K562 (cell line): ENCODE measurements at regions not wholly inside any gene's neighbourhood (a gene's known extent, or its start where the extent isn't known, plus 50 kb on each side); places are given as distances from the start of the nearest gene placed in this dataset.
A peak's percentile ranks its signal among the peaks of the same experiment; 100 is the strongest.

Experiments used
- ATAC-seq: fragments of 200-7000 bp; cut with Tn5 transposase; 3 replicates; pipeline ENCODE4 v1.9.1; 2020; ENCODE audit warnings: moderate library complexity
- BruUV-seq: library from RNA; stranded (reverse); fragments of 400-500 nt; replicated peaks from 2 replicates; lab custom pipeline; 2021; lab: Mats Ljungman, UMichigan
- CTCF ChIA-PET: fragments of 300-600 bp; formaldehyde crosslinking; extraction: SDS; loops from one replicate; lab custom pipeline; 2021; ENCODE audit warnings: low intra/inter-chr PET ratio; lab: Yijun Ruan, JAX
- POLR2A ChIA-PET: fragments of 300-600, 350-650 bp; sonication (Branson Sonifier 250); formaldehyde crosslinking; extraction: SDS; loops from one replicate; lab custom pipeline; 2021; ENCODE audit warnings: antibody characterized with exemption, inconsistent platforms; lab: Yijun Ruan, JAX
- DNase-seq, 4 experiments: peaks; one replicate each; pipeline versions ENCODE4 v3.0.0 to v3.0.0-alpha.2; 2011 to 2018; ENCODE audit warnings: low spot score in 3 of 4, mixed read lengths in 3 of 4; ENCODE audit errors: extremely low read depth in 1 of 4
- FAIRE-seq: peaks from 2 replicates; lab custom pipeline; 2011; peaks lifted over from hg19 to GRCh38; lab: Jason Lieb, UNC
- H2AFZ ChIP-seq: 2 replicates; pipeline ENCODE4 v1.6.0; 2011; ENCODE audit warnings: low read depth, low read length, control low read depth, inconsistent platforms
- H3K27ac ChIP-seq: fragments of 200-600 bp; 3 replicates; pipeline ENCODE4 v1.8.0; 2011; ENCODE audit warnings: low read depth, mild to moderate bottlenecking, control low read depth, inconsistent platforms, low read length, moderate library complexity, mixed read lengths; ENCODE audit errors: extremely low read depth
- H3K27me3 ChIP-seq, 2 experiments: fragments of 300-600 bp in 1 of 2; 2 replicates in 1 of 2; 3 replicates in 1 of 2; pipeline versions ENCODE4 v1.6.0 to v1.8.0; 2011; ENCODE audit warnings: inconsistent platforms in 2 of 2, low read length in 2 of 2, mild to moderate bottlenecking in 1 of 2, mixed read lengths in 1 of 2, moderate library complexity in 1 of 2; ENCODE audit not compliant: control insufficient read depth in 2 of 2, insufficient read depth in 2 of 2
- H3K36me3 ChIP-seq: fragments of 300-600 bp; 3 replicates; pipeline ENCODE4 v1.8.0; 2011; ENCODE audit warnings: mild to moderate bottlenecking, low read length, inconsistent platforms; ENCODE audit not compliant: control insufficient read depth, insufficient read depth
- H3K4me1 ChIP-seq, 2 experiments: fragments of 200-600 bp in 1 of 2; replicated peaks in 1 of 2; 2 replicates in 1 of 2; 3 replicates in 1 of 2; pipeline versions ENCODE4 v1.5.1 to v1.8.0; 2011; ENCODE audit warnings: inconsistent platforms in 2 of 2, low read length in 2 of 2, mild to moderate bottlenecking in 1 of 2, mixed read lengths in 1 of 2, moderate library complexity in 1 of 2; ENCODE audit not compliant: control insufficient read depth in 2 of 2, insufficient read depth in 2 of 2
- H3K4me2 ChIP-seq: 2 replicates; pipeline ENCODE4 v1.6.1; 2011; ENCODE audit warnings: low read length, control low read depth, inconsistent platforms, mixed read lengths; ENCODE audit not compliant: insufficient read depth
- H3K4me3 ChIP-seq: fragments of 200-600 bp; sonication (generic), shearing (Covaris generic); 2 replicates; pipeline ENCODE4 v1.5.1; 2016; ENCODE audit warnings: control low read depth, inconsistent platforms
- H3K79me2 ChIP-seq: fragments of 200-600 bp; 3 replicates; pipeline ENCODE4 v1.8.0; 2011; ENCODE audit warnings: low read length, inconsistent platforms; ENCODE audit not compliant: control insufficient read depth, insufficient read depth
- H3K9ac ChIP-seq, 2 experiments: 2 replicates each; pipeline versions ENCODE4 v1.6.0 to v1.6.1; 2011; ENCODE audit warnings: low read depth in 2 of 2, low read length in 2 of 2, control low read depth in 1 of 2, inconsistent platforms in 1 of 2, mild to moderate bottlenecking in 1 of 2, mixed read lengths in 1 of 2; ENCODE audit not compliant: insufficient read depth in 1 of 2
- H3K9me1 ChIP-seq: one replicate; pipeline ENCODE4 v1.6.0; 2011; ENCODE audit warnings: inconsistent platforms, mild to moderate bottlenecking, low read length, moderate library complexity; ENCODE audit not compliant: control insufficient read depth, insufficient read depth
- H3K9me3 ChIP-seq: replicated peaks from 2 replicates; pipeline ENCODE4 v1.5.1; 2011; ENCODE audit warnings: low read depth, low read length, inconsistent platforms; ENCODE audit not compliant: control insufficient read depth, insufficient read depth
- H4K20me1 ChIP-seq: replicated peaks from 2 replicates; pipeline ENCODE4 v1.6.1; 2011; ENCODE audit warnings: low read length, inconsistent platforms, mixed read lengths; ENCODE audit not compliant: control insufficient read depth, insufficient read depth
- C11orf30 ChIP-seq: fragments of 450-650 bp; IDR thresholded peaks from 2 replicates; pipeline ENCODE4 v1.6.1; 2016; ENCODE audit warnings: low read depth, mild to moderate bottlenecking
- DEAF1 ChIP-seq: fragments of 450-650 bp; formaldehyde crosslinking; IDR thresholded peaks from 2 replicates; pipeline ENCODE4 v1.4.0; 2020; ENCODE audit warnings: mild to moderate bottlenecking, moderate library complexity
- DIDO1 ChIP-seq: fragments of 450-650 bp; IDR thresholded peaks from 2 replicates; pipeline ENCODE4 v1.6.1; 2016; ENCODE audit warnings: low read depth, missing biosample characterization, missing genetic modification characterization
- EP400 ChIP-seq: fragments of 450-650 bp; IDR thresholded peaks from 2 replicates; pipeline ENCODE4 v1.6.1; 2017; ENCODE audit warnings: antibody characterized with exemption, mild to moderate bottlenecking, moderate library complexity
- EZH2 ChIP-seq: IDR thresholded peaks from 2 replicates; pipeline ENCODE4 v1.6.1; 2012; ENCODE audit warnings: low read depth, mild to moderate bottlenecking, inconsistent platforms, low read length, borderline replicate concordance
- KAT8 ChIP-seq: fragments of 450-650 bp; IDR thresholded peaks from 2 replicates; pipeline ENCODE4 v1.6.1; 2016; ENCODE audit warnings: low read depth, mild to moderate bottlenecking
- MAFF ChIP-seq: IDR thresholded peaks from 2 replicates; pipeline ENCODE4 v1.6.1; 2012; ENCODE audit warnings: low read length, improper control_type of control experiment
- MAFG ChIP-seq: fragments of 450-650 bp; conservative IDR thresholded peaks from 2 replicates; pipeline ENCODE4 v1.6.1; 2016; ENCODE audit warnings: missing genetic modification characterization, missing compliant biosample characterization
- MBD1 ChIP-seq: fragments of 250-450 bp; sonication (Bioruptor Pico); IDR thresholded peaks from 2 replicates; pipeline ENCODE4 v1.8.0; 2022; ENCODE audit warnings: inconsistent platforms
- MED1 ChIP-seq: sonication (generic); formaldehyde crosslinking; IDR thresholded peaks from 2 replicates; pipeline ENCODE4 v1.8.1; 2023; ENCODE audit warnings: missing genetic modification reagents, borderline replicate concordance
- MYC ChIP-seq, 2 experiments: fragments of 250-450 bp in 1 of 2; sonication (Bioruptor Pico) in 1 of 2; IDR thresholded peaks; 2 replicates each; pipeline versions ENCODE4 v1.5.1 to v1.6.1; 2012 to 2021; ENCODE audit warnings: low read depth in 2 of 2, borderline replicate concordance in 1 of 2, improper control_type of control experiment in 1 of 2, low read length in 1 of 2, mild to moderate bottlenecking in 1 of 2, moderate library complexity in 1 of 2
- POLR2A ChIP-seq: fragments of 450-650 bp; conservative IDR thresholded peaks from 2 replicates; pipeline ENCODE4 v1.6.1; 2016
- PTTG1 ChIP-seq: fragments of 450-650 bp; IDR thresholded peaks from 2 replicates; pipeline ENCODE4 v1.6.1; 2016; ENCODE audit warnings: low read depth, mild to moderate bottlenecking, missing genetic modification characterization, missing compliant biosample characterization
- RBBP5 ChIP-seq: fragments of 200-600 bp; sonication (generic); IDR thresholded peaks from 2 replicates; pipeline ENCODE4 v1.6.1; 2012; ENCODE audit warnings: borderline replicate concordance, mild to moderate bottlenecking, low read length, control low read depth, inconsistent platforms; ENCODE audit not compliant: insufficient read depth, poor library complexity, severe bottlenecking
- SRF ChIP-seq, 2 experiments: fragments of 250-450, 450-650 bp in 1 of 2; sonication (Bioruptor Pico) in 1 of 2; sonication (generic) in 1 of 2; formaldehyde crosslinking; IDR thresholded peaks; 2 replicates each; pipeline versions ENCODE4 v1.5.0 to v1.5.1; 2020 to 2022; ENCODE audit warnings: mild to moderate bottlenecking in 1 of 2, missing genetic modification reagents in 1 of 2
- ZBTB1 ChIP-seq: sonication (generic); formaldehyde crosslinking; IDR thresholded peaks from 2 replicates; pipeline ENCODE4 v1.8.1; 2023; ENCODE audit warnings: missing genetic modification reagents, low read depth, mild to moderate bottlenecking, borderline replicate concordance
- ZNF174 ChIP-seq: fragments of 250-450 bp; sonication (Bioruptor Pico); IDR thresholded peaks from 2 replicates; pipeline ENCODE4 v1.4.0; 2020; ENCODE audit warnings: mild to moderate bottlenecking
- ZZZ3 ChIP-seq: fragments of 450-650 bp; IDR thresholded peaks from 2 replicates; pipeline ENCODE4 v1.6.1; 2016; ENCODE audit warnings: antibody characterized with exemption, mild to moderate bottlenecking, moderate library complexity
- WGBS: fragments of 100-300 bp; shearing (Covaris generic); methylation state at CpG from one replicate; pipeline ENCODE4 v1.1.6; 2016; ENCODE audit warnings: low coverage, mixed read lengths; ENCODE audit not compliant: insufficient coverage; ENCODE audit errors: missing lambda C conversion rate; 5-methylcytosine and 5-hydroxymethylcytosine counted together
- in situ Hi-C: fragments of 300-500 bp; cut with MboI; formaldehyde crosslinking; loops from 4 replicates; pipeline ENCODE4 v1.15.0; 2018; ENCODE audit warnings: inconsistent platforms, mixed read lengths
- intact Hi-C: fragments of 100-400 bp; cut with micrococcal nuclease; formaldehyde crosslinking; loops from 2 replicates; pipeline ENCODE4 v1.14.2; 2022
- TF ChIP-seq, protein P1 (sequence below), 2 experiments: fragments of 200-800 bp in 1 of 2; sonication (Bioruptor generic) in 1 of 2; sonication (generic) in 1 of 2; formaldehyde crosslinking in 1 of 2; IDR thresholded peaks in 1 of 2; conservative IDR thresholded peaks in 1 of 2; 2 replicates each; pipeline versions ENCODE4 v1.5.0 to v1.6.1; 2016 to 2020; ENCODE audit warnings: missing compliant biosample characterization in 1 of 2, missing genetic modification characterization in 1 of 2, missing genetic modification reagents in 1 of 2

GRCh38 chr14:86404989-86405649 is 875.2 kb downstream of the FLRT2 start:
- Histone ChIP-seq H2AFZ (no peak overlapping the region), H3K4me1 (no peaks in the 10 kb centered on the region), H3K27me3 (no peaks in the 10 kb centered on the region), H4K20me1 (no peaks in the 10 kb centered on the region), H3K9me1 (no peaks in the 10 kb centered on the region), H3K9ac (no peak overlapping the region), H3K4me2 (no peak overlapping the region), H3K36me3 (no peaks in the 10 kb centered on the region), H3K9me3 (no peaks in the 10 kb centered on the region), H3K79me2 (no peaks in the 10 kb centered on the region), H3K27ac (no peak overlapping the region), H3K4me3 (no peak overlapping the region)
- intact Hi-C loops: no loop called here
- no peak for ATAC-seq
- ChIA-PET CTCF (no interaction called here), POLR2A (no interaction called here)
- BruUV-seq: no TSS peak
- no peak for DNase-seq
- in situ Hi-C loops: no loop called here
- no peak for FAIRE-seq
- 3% methylated on average over 3 of the region's 3 CpGs for WGBS
- TF ChIP-seq EP400 (no peak), PTTG1 (no peak), SRF (CRISPR knock-in tag; IDR thresholded peaks at IDR 0.05) (no peak), C11orf30 (peak; percentile 6; the same call in 1 of the 2 replicates), MYC (IDR thresholded peaks at IDR 0.05; ENCODE audit: low read depth, low read length) (no peak), MYC (CRISPR knock-in tag; IDR thresholded peaks at IDR 0.05; ENCODE audit: borderline replicate concordance, low read depth) (no peak), MED1 (CRISPR knock-in tag) (no peak), MAFG (peak; percentile 42), ZZZ3 (no peak), DIDO1 (tag) (no peak), ZBTB1 (CRISPR knock-in tag) (no peak), EZH2 (no peak), KAT8 (no peak), DEAF1 (CRISPR knock-in tag) (no peak), MBD1 (CRISPR knock-in tag) (no peak), ZNF174 (CRISPR knock-in tag) (no peak), MAFF (peak; percentile 75), POLR2A (no peak), RBBP5 (no peak)
- TF ChIP-seq, protein P1, sequence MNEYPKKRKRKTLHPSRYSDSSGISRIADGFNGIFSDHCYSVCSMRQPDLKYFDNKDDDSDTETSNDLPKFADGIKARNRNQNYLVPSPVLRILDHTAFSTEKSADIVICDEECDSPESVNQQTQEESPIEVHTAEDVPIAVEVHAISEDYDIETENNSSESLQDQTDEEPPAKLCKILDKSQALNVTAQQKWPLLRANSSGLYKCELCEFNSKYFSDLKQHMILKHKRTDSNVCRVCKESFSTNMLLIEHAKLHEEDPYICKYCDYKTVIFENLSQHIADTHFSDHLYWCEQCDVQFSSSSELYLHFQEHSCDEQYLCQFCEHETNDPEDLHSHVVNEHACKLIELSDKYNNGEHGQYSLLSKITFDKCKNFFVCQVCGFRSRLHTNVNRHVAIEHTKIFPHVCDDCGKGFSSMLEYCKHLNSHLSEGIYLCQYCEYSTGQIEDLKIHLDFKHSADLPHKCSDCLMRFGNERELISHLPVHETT (CRISPR knock-in tag; conservative IDR thresholded peaks at IDR 0.05 in 1 of 2, IDR thresholded peaks at IDR 0.05 in 1 of 2): no peak
